HG02840 (cell line): ENCODE measurements at regions not wholly inside any gene's neighbourhood (a gene's known extent, or its start where the extent isn't known, plus 50 kb on each side); places are given as distances from the start of the nearest gene placed in this dataset.

Source experiments
- ATAC-seq: cut with Tn5 transposase; IDR thresholded peaks from one replicate; pipeline ENCODE4 v1.9.1; 2021; ENCODE audit warnings: mild to moderate bottlenecking, moderate library complexity, moderate number of reproducible peaks; ENCODE audit not compliant: unreplicated experiment, low FRiP score

DNA sequence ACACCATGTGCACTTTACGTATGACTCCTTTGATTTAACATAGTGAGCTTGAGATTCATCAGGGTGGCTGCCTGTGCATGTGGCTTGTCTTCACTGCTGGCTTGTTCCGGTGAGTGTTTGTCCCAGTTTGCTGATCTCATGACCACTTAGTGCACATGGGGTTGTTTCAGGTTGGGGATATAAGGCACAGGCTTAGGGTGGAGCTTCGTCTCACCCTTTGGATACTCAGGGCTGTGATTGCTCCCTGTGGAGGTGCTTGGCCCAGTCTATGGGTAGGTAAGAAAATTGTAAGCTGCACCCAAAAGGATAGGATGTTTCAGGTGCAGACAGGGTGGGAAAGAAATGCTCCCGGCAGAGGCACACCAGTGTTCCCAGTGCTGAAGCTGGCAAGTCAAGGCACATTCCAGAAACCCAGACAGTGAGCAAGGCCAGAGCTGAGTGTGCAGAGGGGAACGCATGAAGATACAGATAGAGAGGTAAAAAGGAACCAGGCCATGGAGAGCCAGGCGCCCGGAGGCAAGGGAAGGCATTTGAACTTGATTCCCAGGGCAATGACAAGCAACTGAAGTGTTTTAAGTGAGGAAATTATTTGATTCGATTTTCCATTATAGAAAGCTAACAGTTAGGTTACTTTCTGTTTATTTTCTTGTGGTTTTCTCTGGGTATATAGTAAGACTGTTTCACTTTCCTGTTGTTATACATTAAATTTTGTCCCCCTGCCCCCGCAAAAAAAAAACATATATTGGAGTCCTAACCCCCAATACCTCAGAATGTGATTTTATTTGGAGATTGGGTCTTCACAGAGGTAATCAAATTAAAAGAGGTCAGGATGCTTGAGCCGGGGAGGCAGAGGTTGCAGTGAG is 289.8 kb upstream of the KLF6 start:
- no peak for ATAC-seq

DNA sequence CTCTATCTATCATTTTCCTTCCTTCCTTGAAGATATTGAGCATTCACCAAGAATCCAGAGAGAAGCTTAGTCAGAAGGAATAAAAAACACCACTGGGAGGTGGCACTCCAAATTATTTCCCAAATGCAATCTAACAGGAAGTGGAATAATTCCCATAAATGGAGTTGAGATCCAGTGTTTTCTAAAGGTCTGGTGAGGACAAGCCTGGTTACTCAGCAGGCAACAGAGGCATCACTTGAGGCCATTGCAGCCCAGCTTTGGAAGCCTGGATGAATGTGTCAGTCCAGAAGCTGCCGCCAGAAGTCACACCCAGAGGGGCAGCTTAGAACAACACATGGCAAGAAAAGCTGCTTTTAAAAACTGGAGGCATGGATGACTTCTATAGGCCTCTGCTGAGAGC is 288.9 kb upstream of the KLF6 start:
- no peak for ATAC-seq

DNA sequence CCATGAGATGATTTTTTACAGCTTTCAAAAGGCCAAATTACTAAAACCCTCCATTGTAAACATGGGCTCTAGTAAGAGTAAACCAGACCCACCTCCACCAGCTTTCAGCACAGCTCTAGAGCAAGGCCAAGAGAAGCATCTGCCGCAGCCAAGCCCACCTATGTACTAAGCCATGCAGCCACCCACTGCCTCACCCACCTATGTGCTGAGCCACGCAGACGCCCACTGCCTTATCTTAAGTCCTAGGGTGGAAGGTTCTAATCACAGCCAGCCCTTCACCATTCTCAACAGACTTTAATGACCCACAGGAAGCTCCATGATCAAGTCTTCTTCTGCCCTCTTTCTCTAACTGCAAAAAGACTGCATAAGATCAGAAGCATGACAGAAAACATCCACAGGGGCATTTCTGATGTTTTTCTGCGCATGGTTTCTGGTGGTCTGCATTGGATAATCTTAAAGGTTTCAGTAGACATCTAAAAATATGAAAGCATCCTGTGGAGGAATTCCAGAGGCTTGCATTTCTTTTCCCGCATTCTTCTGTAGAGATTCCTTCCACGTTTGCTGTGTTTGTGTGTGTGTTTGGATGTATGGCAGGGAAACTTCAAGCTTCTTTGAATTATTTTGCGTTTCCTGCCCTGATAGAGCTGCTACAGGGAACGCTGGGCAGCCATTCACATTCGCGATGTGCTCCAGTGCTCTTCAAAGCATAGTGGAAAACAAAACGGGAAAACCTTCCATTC is 286.1 kb upstream of the KLF6 start:
- no peak for ATAC-seq

DNA sequence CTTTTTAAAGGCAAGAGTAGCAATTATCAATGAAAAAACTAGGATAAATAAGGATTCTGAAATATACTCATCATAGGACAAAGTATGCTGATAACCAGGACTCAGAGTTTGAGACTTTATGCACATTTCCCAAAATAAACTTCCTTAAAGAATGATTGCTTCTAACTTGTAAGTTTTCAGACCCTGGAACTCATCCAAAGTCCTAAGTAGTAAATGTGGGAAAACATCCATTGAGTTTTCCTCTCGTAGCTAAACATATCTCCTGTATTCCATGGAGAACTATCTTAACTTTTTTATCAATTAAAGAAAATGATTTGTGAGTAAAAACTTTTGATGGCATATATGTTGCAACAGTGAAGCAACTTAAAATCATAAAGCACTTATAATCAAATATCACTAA is 285.2 kb upstream of the KLF6 start:
- no peak for ATAC-seq

DNA sequence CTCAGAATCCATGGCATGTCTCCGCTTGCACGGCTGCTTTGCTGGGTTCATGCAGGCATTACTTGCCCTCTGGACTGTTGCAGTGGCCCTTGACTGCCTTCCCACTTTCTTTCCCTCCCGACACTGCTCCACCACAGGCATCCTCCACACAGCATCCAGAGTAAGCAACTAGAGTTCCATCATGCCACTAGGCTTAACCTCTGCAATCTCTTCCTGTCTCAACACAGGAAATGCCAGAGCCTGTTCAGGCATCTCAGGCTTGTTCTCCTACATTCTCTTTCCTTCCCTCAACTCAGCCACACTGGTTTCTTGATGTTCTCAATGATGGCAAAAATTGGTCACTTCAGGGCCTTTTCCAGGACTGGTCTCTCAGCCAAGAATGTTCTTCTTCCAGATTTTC is 284.5 kb upstream of the KLF6 start:
- ATAC-seq: no peak

DNA sequence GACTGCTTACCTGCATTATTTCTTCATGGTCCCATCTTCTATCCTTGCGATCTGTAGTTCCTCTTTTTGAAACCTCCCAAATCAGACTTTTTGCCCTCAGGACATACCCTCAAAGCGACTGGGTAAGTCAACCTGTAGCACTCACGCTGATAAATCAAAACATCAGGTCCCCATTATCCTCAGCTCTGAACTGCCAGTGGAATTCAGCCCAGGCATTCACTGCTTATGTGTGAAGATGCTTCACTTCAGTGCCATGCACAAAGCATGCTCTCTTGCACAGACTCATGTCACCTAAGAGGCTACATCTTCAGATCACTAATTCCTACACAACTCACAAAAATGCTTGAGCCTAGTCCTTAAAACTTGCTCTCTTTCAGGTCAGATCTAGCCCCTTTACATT is 283.6 kb upstream of the KLF6 start:
- ATAC-seq: no peak

DNA sequence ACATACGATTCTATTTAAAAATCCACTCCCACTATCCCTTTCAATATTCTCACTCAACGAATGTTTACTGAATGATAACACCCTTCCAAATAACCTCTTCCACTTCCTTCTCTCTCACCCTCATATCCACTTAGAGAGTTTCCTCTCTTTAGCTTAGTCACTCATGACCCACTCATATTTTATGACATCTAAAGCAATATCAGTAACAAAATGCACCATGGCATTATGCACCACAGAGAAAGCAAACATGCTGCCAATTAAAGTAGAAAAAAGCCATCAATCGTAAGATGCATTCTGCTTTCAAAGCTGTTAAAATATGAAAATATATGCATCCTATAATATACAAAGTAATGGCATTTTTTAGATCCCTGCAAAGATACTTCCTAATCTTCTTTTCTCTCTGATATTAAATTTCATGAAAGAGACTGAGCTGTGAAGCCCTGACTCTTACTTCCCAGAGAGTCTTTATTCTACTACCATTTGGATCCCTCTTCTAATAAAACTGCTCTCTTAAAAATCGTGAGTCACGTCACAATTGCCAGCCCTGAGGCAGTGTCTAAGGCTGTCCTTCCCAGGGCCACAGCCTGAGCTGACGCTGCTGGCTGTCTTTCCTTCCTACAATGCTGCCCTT is 283.0 kb upstream of the KLF6 start:
- no peak for ATAC-seq

DNA sequence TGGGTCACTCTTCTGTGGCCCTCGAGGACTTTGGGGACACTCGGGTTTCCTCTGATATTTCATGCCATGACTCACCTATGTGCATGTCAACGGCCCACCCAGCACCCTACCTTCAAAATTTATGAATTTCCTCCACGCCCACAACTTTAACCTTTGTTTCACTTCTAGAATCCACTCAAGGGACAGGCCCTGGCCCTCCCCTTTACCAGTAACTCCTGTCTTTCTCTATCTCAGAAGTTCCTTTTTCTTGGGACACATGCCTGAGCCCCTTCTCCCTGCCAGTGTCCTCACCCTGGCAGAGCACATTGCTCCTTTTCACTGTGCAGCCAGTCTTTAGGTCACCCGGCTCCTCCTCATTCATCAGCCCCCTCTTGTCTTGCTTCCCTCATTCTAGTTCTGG is 282.5 kb upstream of the KLF6 start:
- ATAC-seq: no peak

DNA sequence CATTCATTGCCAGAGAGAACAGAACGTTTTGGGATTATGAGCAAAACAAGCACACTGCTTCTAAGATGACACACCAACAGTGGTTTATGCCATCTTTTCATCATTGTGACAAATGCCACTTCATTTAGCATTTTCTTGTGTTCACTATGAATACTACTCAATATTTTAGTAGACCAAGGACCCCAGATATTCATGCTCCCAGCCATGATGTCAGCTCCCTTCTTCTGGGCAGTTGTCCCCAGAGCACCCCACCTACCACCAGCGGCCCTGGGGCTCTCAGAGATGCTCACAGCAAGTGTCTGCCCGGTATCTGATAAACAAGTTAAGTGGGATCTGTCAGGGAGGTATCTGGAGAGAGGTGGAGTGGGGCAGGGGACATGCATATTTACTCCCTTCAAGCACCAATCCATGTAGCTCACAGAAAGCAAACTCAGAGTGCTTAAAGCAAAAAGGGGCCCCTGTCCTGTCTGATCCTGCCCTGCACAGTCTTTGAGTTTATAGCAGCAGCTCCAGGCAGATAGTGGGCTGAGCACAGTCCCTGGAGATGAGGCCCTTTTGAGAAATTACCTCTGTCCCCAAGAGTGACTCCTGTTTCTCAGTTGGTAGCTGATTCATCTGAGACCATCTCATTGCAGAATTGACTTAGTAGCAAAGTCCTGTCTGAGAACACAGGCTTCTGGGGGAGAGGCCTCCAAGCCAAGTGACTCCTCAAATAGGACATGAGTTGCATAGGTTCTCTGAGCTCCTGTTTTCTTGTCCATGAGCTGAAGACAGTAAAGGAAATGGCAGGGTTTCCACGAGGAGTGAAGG is 281.8 kb upstream of the KLF6 start:
- ATAC-seq: no peak

DNA sequence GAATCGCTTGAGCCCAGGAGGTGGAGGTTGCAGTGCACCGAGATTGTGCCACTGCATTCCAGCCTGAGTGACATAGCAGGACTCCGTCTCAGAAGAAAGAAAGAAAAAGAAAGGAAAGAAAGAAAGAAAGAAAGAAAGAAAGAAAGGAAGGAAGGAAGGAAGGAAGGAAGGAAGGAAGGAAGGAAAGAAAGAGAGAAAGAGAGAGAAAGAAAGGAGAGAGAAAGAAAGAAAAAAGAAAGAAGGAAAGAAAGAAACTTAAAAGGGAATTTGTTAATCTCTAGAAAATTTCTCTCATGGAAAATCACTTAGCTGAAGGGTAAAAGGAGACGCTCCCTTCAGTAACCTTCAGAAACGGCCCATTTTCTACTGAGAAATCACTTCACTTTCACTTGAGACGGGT is 279.5 kb upstream of the KLF6 start:
- ATAC-seq: no peak

DNA sequence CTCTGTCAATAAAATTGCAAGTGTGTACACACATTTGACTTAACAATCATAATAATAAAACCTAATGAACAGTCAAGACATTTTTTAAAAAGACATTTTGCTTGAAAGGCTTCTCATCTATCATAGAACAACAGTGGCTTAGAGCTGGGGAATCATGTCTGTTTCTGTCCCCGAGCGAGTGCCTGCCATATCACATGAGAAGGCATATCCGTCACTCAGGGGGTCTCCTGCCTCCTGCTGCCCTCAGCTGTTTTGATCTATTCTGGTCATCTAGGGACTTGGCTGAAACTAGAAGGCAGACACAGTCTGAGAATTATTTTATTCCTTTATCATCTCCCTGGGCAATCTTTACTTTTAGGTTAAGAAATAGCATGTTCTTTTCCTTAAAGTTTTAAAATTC is 278.7 kb upstream of the KLF6 start:
- ATAC-seq: no peak

DNA sequence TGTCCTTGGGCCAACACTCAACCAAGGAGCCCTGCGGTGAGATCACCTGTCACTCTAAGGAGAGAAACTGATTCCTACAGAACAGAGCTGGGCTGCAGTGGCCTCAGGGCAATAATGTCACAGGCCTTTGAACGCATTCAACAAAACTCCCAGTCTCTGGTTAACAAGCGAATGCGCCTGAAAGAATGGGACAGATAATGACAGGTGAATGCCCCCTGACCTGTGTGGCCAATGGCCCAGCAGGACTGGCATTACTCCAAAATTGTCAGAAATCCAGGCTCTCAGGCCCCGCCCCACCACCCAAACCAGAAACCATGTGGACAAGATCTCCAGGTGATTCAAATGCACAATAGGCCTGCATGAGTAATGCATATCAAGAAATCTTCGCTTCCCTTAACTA is 277.7 kb upstream of the KLF6 start:
- no peak for ATAC-seq

DNA sequence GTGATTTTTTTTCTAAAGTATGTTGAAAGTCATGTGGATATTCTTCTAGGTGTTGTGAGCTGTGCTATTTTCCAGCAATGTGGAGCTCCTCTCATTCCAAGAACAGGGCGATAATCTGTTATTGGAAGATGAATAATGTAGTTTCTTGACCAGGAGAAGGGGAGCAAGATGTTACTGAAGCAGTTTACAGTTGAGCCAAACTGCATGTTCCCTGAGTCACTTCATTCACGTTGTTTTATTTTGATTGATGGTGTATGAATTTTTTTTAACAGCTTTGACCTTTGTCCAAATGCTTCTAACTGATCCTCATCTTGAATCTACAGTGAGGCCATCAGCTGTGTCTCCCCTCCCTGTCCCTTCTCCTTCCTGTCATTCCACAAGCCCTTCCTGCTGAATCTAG is 277.1 kb upstream of the KLF6 start:
- no peak for ATAC-seq

DNA sequence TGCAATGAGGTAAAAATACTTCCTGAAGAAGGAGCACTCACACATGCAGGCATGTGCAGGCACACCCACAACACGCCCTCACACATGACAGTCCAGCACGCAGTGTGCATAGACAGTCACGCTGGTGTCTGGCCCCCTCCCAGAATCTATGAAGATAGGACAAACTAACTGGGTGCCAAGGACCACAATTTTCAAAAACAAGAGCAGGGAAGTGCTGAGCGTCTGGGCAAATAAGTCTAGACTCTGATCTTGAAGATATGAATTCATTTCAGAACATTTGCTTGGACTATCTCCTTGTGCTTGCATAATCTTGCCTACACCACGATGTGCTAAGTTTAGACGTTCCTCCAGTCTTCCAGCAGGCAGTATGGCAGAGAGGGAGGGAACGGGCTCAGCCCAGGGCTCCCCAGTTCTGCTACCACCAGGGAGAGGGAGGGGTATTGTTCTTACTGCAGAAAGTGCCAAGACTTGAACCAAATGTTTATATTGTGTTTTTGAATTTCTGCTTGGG is 276.5 kb upstream of the KLF6 start:
- no peak for ATAC-seq

DNA sequence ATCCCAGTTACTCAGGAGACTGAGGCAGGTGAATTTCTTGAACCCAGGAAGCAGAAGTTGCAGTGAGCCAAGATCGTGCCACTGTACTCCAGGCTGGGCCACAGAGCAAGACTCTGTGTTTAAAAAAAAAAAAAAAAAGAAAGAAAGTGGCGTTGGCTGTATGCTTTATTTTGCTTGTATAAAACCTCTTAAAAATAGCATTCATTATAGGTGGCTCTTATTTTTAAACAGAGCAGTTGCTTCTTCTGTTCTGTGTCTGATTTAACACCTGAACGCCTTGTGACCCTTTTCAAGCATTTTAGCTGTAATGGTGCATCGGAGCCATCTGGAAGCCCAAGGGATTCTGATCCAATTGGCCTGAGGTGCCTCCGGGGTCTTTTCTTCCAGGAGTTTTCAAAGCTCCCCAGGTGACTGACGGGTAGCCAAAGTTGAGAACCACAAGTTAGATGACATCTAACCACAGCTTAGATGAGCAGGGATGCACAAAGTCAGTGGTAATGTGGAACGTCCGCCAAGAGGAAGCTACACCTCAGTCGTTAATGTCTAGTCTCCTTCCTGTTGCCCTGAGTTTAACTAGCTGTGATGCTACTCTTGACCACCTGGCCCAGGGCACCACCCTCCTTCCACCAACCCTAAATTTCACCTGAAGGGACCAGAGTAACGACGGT is 274.6 kb upstream of the KLF6 start:
- ATAC-seq: no peak

DNA sequence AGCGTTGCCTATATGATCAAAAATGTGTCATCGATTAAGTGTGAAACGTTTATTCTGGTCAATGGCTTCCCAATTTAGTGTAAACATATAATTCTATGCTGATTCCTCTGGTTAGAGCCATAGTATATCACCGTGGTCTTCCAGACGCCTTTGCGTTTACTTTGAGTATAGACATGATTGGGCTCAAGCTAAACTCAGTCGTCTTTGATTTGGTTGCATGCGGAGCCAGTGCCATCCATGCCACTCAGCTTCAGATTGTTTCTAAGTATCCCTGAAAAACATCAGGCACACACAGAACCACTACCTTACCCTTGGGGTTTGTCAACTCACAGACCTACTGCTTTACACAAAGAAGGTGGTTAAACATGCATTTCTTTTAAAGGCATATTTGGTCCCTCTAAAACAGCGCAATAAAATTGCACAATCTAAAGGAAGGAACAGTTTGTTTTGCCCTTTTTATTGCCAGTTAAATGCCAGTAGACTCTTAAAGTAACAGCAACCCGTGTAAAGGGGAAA is 273.6 kb upstream of the KLF6 start:
- ATAC-seq: no peak

DNA sequence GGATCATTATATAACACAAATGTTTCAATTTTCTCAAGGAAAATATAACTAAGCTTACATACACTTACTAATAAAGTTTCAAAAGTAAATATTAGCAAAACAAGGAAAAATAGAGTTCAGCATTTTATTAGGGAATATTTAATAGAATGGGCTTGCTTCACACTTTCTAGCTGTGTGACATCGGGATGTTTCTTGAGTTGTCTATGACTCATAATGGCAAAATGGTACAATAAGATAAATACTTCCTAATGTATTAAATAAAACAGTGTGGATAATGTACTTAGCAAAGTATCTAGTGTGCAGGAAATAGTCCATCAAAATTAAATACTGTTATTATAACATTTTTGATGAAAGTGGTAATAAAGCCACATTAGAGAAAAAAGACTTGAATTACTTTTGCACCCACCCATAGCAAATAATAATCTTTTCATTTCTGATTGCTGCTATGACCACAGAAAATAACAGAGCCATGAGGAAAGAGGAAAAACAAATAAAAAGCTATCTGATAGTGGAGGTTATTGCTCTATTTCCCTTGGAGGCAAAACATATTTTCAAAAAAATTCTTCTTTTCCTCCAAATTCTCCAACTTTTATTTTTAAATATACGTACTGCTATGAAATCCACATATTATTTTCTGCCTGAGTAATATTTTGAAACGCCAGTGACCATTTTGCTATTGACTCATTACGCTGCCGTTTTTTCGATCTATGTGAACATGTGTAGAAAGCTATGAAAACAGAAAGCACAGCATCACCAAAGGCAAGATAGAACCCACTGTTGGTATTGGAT is 272.9 kb upstream of the KLF6 start:
- no peak for ATAC-seq

DNA sequence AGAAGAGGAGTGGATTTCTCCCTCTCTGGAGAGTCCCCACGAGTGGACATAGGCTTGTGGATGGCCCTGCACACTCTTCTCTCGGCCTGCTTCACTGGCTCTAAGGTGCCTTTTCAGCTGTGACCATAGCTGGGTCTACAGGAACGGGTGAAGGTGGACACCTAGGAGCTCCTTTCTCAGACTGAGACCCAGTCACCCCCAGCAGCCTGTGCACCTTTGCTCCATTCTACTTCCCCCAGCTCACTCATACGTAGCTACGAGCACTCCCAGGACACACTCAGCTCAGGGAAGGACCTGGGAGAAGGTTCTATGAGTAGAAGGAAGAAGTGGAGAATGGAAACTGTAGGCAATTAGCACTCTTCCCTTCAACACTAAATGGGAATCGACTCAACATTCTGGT is 272.0 kb upstream of the KLF6 start:
- ATAC-seq: no peak
